ENCODE measurements at regions not wholly inside any gene's neighbourhood (a gene's known extent, or its start where the extent isn't known, plus 50 kb on each side); places are given as distances from the start of the nearest gene placed in this dataset.

DNA sequence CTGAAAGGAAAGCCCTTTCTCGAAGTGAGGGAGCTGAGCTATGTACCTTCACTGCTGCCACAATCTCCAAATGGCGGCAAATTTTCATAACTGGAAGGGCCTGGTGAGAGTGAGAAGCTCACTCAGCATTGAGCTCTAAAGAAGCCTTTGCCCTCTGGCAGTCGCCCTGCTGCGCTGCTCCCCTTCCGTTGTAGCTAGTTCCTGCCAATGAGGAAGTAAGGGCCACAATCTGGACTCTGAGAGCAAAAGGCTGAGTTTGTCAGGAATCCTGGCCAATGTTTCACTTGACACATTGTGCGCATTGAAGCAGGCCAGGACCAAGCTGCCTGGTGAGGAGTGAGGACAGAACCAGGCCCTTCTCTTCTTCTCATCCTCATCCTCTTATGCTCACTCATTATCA is 579.5 kb downstream of the PDCD6IP start:
- no peak for DNase-seq (ENCODE audit: low read depth in 1 of 2, low spot score in 1 of 2)
- TF ChIP-seq SPI1 (IDR thresholded peaks at IDR 0.05; ENCODE audit: borderline replicate concordance, low read depth) = no peak
- TF ChIP-seq POLR2AphosphoS5 (IDR thresholded peaks at IDR 0.05; ENCODE audit: low read depth) = no peak
- TF ChIP-seq, protein P1, sequence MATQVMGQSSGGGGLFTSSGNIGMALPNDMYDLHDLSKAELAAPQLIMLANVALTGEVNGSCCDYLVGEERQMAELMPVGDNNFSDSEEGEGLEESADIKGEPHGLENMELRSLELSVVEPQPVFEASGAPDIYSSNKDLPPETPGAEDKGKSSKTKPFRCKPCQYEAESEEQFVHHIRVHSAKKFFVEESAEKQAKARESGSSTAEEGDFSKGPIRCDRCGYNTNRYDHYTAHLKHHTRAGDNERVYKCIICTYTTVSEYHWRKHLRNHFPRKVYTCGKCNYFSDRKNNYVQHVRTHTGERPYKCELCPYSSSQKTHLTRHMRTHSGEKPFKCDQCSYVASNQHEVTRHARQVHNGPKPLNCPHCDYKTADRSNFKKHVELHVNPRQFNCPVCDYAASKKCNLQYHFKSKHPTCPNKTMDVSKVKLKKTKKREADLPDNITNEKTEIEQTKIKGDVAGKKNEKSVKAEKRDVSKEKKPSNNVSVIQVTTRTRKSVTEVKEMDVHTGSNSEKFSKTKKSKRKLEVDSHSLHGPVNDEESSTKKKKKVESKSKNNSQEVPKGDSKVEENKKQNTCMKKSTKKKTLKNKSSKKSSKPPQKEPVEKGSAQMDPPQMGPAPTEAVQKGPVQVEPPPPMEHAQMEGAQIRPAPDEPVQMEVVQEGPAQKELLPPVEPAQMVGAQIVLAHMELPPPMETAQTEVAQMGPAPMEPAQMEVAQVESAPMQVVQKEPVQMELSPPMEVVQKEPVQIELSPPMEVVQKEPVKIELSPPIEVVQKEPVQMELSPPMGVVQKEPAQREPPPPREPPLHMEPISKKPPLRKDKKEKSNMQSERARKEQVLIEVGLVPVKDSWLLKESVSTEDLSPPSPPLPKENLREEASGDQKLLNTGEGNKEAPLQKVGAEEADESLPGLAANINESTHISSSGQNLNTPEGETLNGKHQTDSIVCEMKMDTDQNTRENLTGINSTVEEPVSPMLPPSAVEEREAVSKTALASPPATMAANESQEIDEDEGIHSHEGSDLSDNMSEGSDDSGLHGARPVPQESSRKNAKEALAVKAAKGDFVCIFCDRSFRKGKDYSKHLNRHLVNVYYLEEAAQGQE (IDR thresholded peaks at IDR 0.05; ENCODE audit: insufficient replicate concordance, low read depth) = no peak
- TF ChIP-seq GABPA (IDR thresholded peaks at IDR 0.05; ENCODE audit: low read depth) = no peak
- no peak for TF ChIP-seq CTCF (IDR thresholded peaks at IDR 0.05; ENCODE audit: insufficient read depth, low read length)
- H3K4me3 ChIP-seq (replicated peaks; ENCODE audit: insufficient read depth, low read length) = no peak overlapping the region
- H3K27me3 ChIP-seq (ENCODE audit: insufficient read depth, poor library complexity, severe bottlenecking) = no peaks in the 10 kb centered on the region
- H3K27ac ChIP-seq (replicated peaks) = no peak overlapping the region

DNA sequence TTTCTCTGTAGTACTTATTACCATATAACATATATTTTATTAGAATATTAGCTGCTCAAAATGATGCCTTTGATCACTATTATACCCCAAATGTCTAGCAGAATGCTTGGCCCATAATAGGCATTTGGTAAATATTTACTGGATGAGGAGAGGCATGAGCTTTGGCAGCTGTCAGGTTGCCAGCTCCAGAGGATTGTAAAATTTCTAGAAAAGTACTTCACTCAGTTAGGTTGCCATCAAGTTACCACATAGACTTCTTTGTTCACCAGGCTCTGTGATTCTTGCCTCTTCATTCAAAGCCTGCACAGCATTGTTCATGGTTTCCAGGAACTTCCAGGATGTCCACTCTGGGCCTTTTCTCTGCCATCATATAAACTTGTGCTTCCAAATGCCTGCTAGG is 582.8 kb downstream of the PDCD6IP start:
- Histone ChIP-seq H3K27me3 (ENCODE audit: insufficient read depth, poor library complexity, severe bottlenecking) (no peaks in the 10 kb centered on the region), H3K27ac (replicated peaks) (no peak overlapping the region), H3K4me3 (replicated peaks; ENCODE audit: insufficient read depth, low read length) (no peak overlapping the region)
- no peak for TF ChIP-seq CTCF (IDR thresholded peaks at IDR 0.05; ENCODE audit: insufficient read depth, low read length)
- no peak for DNase-seq (ENCODE audit: low read depth in 1 of 2, low spot score in 1 of 2)

GRCh38 chr3:34382859-34383258 is 584.4 kb downstream of the PDCD6IP start:
- no peak overlapping the region for H3K27ac ChIP-seq (replicated peaks)
- no peak for DNase-seq (ENCODE audit: low read depth in 1 of 2, low spot score in 1 of 2)
- TF ChIP-seq GABPA (IDR thresholded peaks at IDR 0.05; ENCODE audit: low read depth) (no peak), SPI1 (IDR thresholded peaks at IDR 0.05; ENCODE audit: borderline replicate concordance, low read depth) (no peak), POLR2AphosphoS5 (IDR thresholded peaks at IDR 0.05; ENCODE audit: low read depth) (no peak), CTCF (IDR thresholded peaks at IDR 0.05; ENCODE audit: insufficient read depth, low read length) (no peak)
- TF ChIP-seq, protein P1 (IDR thresholded peaks at IDR 0.05; ENCODE audit: insufficient replicate concordance, low read depth) = no peak
- H3K27me3 ChIP-seq (ENCODE audit: insufficient read depth, poor library complexity, severe bottlenecking) = no peaks in the 10 kb centered on the region
- no peak overlapping the region for H3K4me3 ChIP-seq (replicated peaks; ENCODE audit: insufficient read depth, low read length)

DNA sequence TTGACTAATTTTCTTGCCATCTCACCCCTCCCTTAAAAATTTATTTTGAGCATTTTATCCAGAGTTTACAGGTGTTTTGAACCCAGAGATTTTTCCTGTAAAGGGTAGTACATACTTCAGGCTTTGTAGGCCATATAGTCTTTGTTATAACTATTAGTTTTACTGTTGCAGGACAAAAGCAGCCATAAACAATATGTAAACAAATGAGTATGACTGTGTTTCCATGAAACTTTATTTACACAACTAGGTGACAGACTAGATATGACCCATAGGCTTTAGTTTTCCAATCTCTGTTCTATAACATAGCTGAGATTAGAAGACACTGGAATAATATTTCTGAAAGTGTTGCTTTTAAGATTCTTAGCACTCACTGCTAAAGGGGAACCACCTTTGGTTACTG is 587.9 kb downstream of the PDCD6IP start:
- DNase-seq (ENCODE audit: low read depth in 1 of 2, low spot score in 1 of 2) = no peak
- H3K27ac ChIP-seq (replicated peaks) = no peak overlapping the region
- no peaks in the 10 kb centered on the region for H3K27me3 ChIP-seq (ENCODE audit: insufficient read depth, poor library complexity, severe bottlenecking)
- TF ChIP-seq GABPA (IDR thresholded peaks at IDR 0.05; ENCODE audit: low read depth) = no peak
- no peak overlapping the region for H3K4me3 ChIP-seq (replicated peaks; ENCODE audit: insufficient read depth, low read length)

Data from HL-60 (cell line).